ENCODE measurements at regions not wholly inside any gene's neighbourhood (a gene's known extent, or its start where the extent isn't known, plus 50 kb on each side); places are given as distances from the start of the nearest gene placed in this dataset.

- no peak overlapping the region for H3K4me3 ChIP-seq (ENCODE audit: low read depth, low read length)
- TF ChIP-seq CTCF (IDR thresholded peaks at IDR 0.05; ENCODE audit: control insufficient read depth, extremely low read depth, insufficient read depth), result no peak
- no peak for DNase-seq (ENCODE audit: low read depth)
These were observed 460.7 kb upstream of the CNTN3 start for GRCh38 chr3:75075158-75075557.

GRCh38 chr3:75076481-75076880, 462.0 kb upstream of the CNTN3 start:
- TF ChIP-seq CTCF (IDR thresholded peaks at IDR 0.05; ENCODE audit: control insufficient read depth, extremely low read depth, insufficient read depth), result no peak
- H3K4me3 ChIP-seq (ENCODE audit: low read depth, low read length), result no peak overlapping the region
- DNase-seq (ENCODE audit: low read depth), result no peak

- H3K4me3 ChIP-seq (ENCODE audit: low read depth, low read length), result no peak overlapping the region
- no peak for DNase-seq (ENCODE audit: low read depth)
- TF ChIP-seq CTCF (IDR thresholded peaks at IDR 0.05; ENCODE audit: control insufficient read depth, extremely low read depth, insufficient read depth), result no peak
These were observed 463.8 kb upstream of the CNTN3 start for GRCh38 chr3:75078290-75078689.

GRCh38 chr3:75082845-75083244, 468.4 kb upstream of the CNTN3 start:
- no peak for DNase-seq (ENCODE audit: low read depth)
- no peak for TF ChIP-seq CTCF (IDR thresholded peaks at IDR 0.05; ENCODE audit: control insufficient read depth, extremely low read depth, insufficient read depth)

GRCh38 chr3:75089841-75090240, 475.4 kb upstream of the CNTN3 start:
- DNase-seq (ENCODE audit: low read depth), result peak; percentile 93

More at GRCh38 chr3:75082845-75083244, 468.4 kb upstream of the CNTN3 start:
- H3K4me3 ChIP-seq (ENCODE audit: low read depth, low read length), result no peak overlapping the region

GRCh38 chr3:75101329-75102147, 487.1 kb upstream of the CNTN3 start:
- H3K4me3 ChIP-seq (ENCODE audit: low read depth, low read length), result no peak overlapping the region
- DNase-seq (ENCODE audit: low read depth), result no peak
- no peak for TF ChIP-seq CTCF (IDR thresholded peaks at IDR 0.05; ENCODE audit: control insufficient read depth, extremely low read depth, insufficient read depth)

More at GRCh38 chr3:75089841-75090240, 475.4 kb upstream of the CNTN3 start:
- no peak for TF ChIP-seq CTCF (IDR thresholded peaks at IDR 0.05; ENCODE audit: control insufficient read depth, extremely low read depth, insufficient read depth)
- no peak overlapping the region for H3K4me3 ChIP-seq (ENCODE audit: low read depth, low read length)

GRCh38 chr3:75110741-75111140, 496.3 kb upstream of the CNTN3 start:
- TF ChIP-seq CTCF (IDR thresholded peaks at IDR 0.05; ENCODE audit: control insufficient read depth, extremely low read depth, insufficient read depth), result no peak
- H3K4me3 ChIP-seq (ENCODE audit: low read depth, low read length), result no peak overlapping the region

More at GRCh38 chr3:75110741-75111140, 496.3 kb upstream of the CNTN3 start:
- no peak for DNase-seq (ENCODE audit: low read depth)

All from LNCaP clone FGC (cell line).